HL-60 (cell line): ENCODE measurements at regions not wholly inside any gene's neighbourhood (a gene's known extent, or its start where the extent isn't known, plus 50 kb on each side); places are given as distances from the start of the nearest gene placed in this dataset.

Experiments used
- DNase-seq, 2 experiments: peaks; one replicate each; pipeline ENCODE4 v3.0.0-alpha.2; 2010 to 2020; ENCODE audit warnings: low read depth in 1 of 2, low spot score in 1 of 2
- H3K27ac ChIP-seq: fragments of 250-450 bp; sonication (Bioruptor Pico); replicated peaks from 2 replicates; pipeline ENCODE4 v1.5.1; 2020; ENCODE audit warnings: mild to moderate bottlenecking, moderate library complexity
- H3K27me3 ChIP-seq: fragments of 250-450 bp; sonication (Bioruptor Pico); 2 replicates; pipeline ENCODE4 v1.5.1; 2021; ENCODE audit warnings: mild to moderate bottlenecking, moderate library complexity; ENCODE audit not compliant: insufficient read depth, poor library complexity, severe bottlenecking
- H3K4me3 ChIP-seq: replicated peaks from 2 replicates; pipeline ENCODE4 v1.5.1; 2011; ENCODE audit warnings: mild to moderate bottlenecking, control low read depth, low read length; ENCODE audit not compliant: insufficient read depth
- CTCF ChIP-seq: IDR thresholded peaks from one replicate; pipeline ENCODE4 v1.5.1; 2011; ENCODE audit warnings: low read length, control low read depth, inconsistent platforms; ENCODE audit not compliant: insufficient read depth
- GABPA ChIP-seq: IDR thresholded peaks from 2 replicates; pipeline ENCODE4 v1.6.1; 2012; ENCODE audit warnings: low read depth
- POLR2AphosphoS5 ChIP-seq: IDR thresholded peaks from 2 replicates; pipeline ENCODE4 v1.6.1; 2012; ENCODE audit warnings: low read depth
- REST ChIP-seq: IDR thresholded peaks from 2 replicates; pipeline ENCODE4 v1.6.1; 2012; ENCODE audit warnings: low read depth; ENCODE audit not compliant: insufficient replicate concordance
- SPI1 ChIP-seq: IDR thresholded peaks from 2 replicates; pipeline ENCODE4 v1.6.1; 2012; ENCODE audit warnings: low read depth, mild to moderate bottlenecking, borderline replicate concordance

- Histone ChIP-seq H3K27ac (no peak overlapping the region), H3K4me3 (no peak overlapping the region), H3K27me3 (peaks cover 5% of the 10 kb centered on the region)
- no peak for DNase-seq
- TF ChIP-seq GABPA = no peak
Measured at GRCh38 chr11:119865661-119866156, 136.7 kb upstream of the NECTIN1 start.

GRCh38 chr11:119864836-119865235, 135.8 kb upstream of the NECTIN1 start:
- no peak for DNase-seq
- TF ChIP-seq SPI1 (no peak), CTCF (no peak), GABPA (no peak), POLR2AphosphoS5 (no peak), REST (no peak)
- H3K27me3 ChIP-seq = peaks cover 3% of the 10 kb centered on the region
- H3K27ac ChIP-seq = no peak overlapping the region
- H3K4me3 ChIP-seq = no peak overlapping the region

- Histone ChIP-seq H3K27me3 (peaks cover 3% of the 10 kb centered on the region), H3K27ac (no peak overlapping the region), H3K4me3 (no peak overlapping the region)
- TF ChIP-seq GABPA = no peak
- no peak for TF ChIP-seq REST
- TF ChIP-seq SPI1 = no peak
- TF ChIP-seq POLR2AphosphoS5 = no peak
- DNase-seq = no peak
Measured at GRCh38 chr11:119863851-119864601, 135.0 kb upstream of the NECTIN1 start.

- Histone ChIP-seq H3K4me3 (no peak overlapping the region), H3K27ac (no peak overlapping the region), H3K27me3 (peaks cover 3% of the 10 kb centered on the region)
- no peak for TF ChIP-seq SPI1
- no peak for TF ChIP-seq REST
- no peak for TF ChIP-seq POLR2AphosphoS5
- no peak for TF ChIP-seq CTCF
- TF ChIP-seq GABPA = no peak
- no peak for DNase-seq
Measured at GRCh38 chr11:119863236-119863635, 134.2 kb upstream of the NECTIN1 start.
